ENCODE measurements at regions not wholly inside any gene's neighbourhood (a gene's known extent, or its start where the extent isn't known, plus 50 kb on each side); places are given as distances from the start of the nearest gene placed in this dataset.

- DNase-seq (ENCODE audit: low spot score), result no peak
- intact Hi-C loops (cut with micrococcal nuclease), result no loop called here
- Mint-ChIP-seq H3K4me1 (ENCODE audit: low read depth) (no peaks in the 10 kb centered on the region), H3K36me3 (ENCODE audit: low read depth) (no peaks in the 10 kb centered on the region), H3K4me3 (ENCODE audit: low read depth) (no peak overlapping the region), H3K27ac (no peak overlapping the region), H3K9me3 (peaks cover 40% of the 10 kb centered on the region), H3K27me3 (ENCODE audit: low read depth) (no peaks in the 10 kb centered on the region)
Observed at GRCh38 chr4:179486570-179487335, 2044.5 kb upstream of the AGA start.

GRCh38 chr4:179492260-179493080 lies 2050.2 kb upstream of the AGA start:
- no peak for DNase-seq (ENCODE audit: low spot score)
- intact Hi-C loops (cut with micrococcal nuclease), result no loop called here
- H3K4me3 Mint-ChIP-seq (ENCODE audit: low read depth), result no peak overlapping the region
- H3K36me3 Mint-ChIP-seq (ENCODE audit: low read depth), result no peaks in the 10 kb centered on the region
- peaks cover 38% of the 10 kb centered on the region for H3K9me3 Mint-ChIP-seq
- no peaks in the 10 kb centered on the region for H3K4me1 Mint-ChIP-seq (ENCODE audit: low read depth)
- H3K27ac Mint-ChIP-seq, result no peak overlapping the region
- H3K27me3 Mint-ChIP-seq (ENCODE audit: low read depth), result no peaks in the 10 kb centered on the region

GRCh38 chr4:179503976-179504375 lies 2061.7 kb upstream of the AGA start:
- Mint-ChIP-seq H3K9me3 (peaks cover 21% of the 10 kb centered on the region), H3K27me3 (ENCODE audit: low read depth) (no peaks in the 10 kb centered on the region), H3K4me3 (ENCODE audit: low read depth) (no peak overlapping the region), H3K36me3 (ENCODE audit: low read depth) (no peaks in the 10 kb centered on the region), H3K4me1 (ENCODE audit: low read depth) (no peaks in the 10 kb centered on the region), H3K27ac (no peak overlapping the region)
- intact Hi-C loops (cut with micrococcal nuclease), result no loop called here
- DNase-seq (ENCODE audit: low spot score), result no peak

- Mint-ChIP-seq H3K4me3 (ENCODE audit: low read depth) (no peak overlapping the region), H3K36me3 (ENCODE audit: low read depth) (no peaks in the 10 kb centered on the region), H3K9me3 (peaks cover 30% of the 10 kb centered on the region), H3K4me1 (ENCODE audit: low read depth) (no peaks in the 10 kb centered on the region), H3K27ac (no peak overlapping the region), H3K27me3 (ENCODE audit: low read depth) (no peaks in the 10 kb centered on the region)
- intact Hi-C loops (cut with micrococcal nuclease), result no loop called here
- no peak for DNase-seq (ENCODE audit: low spot score)
Observed at GRCh38 chr4:179509489-179509888, 2067.3 kb upstream of the AGA start.

GRCh38 chr4:179521952-179522351 lies 2079.7 kb upstream of the AGA start:
- Mint-ChIP-seq H3K27me3 (ENCODE audit: low read depth) (no peaks in the 10 kb centered on the region), H3K4me3 (ENCODE audit: low read depth) (no peak overlapping the region), H3K27ac (no peak overlapping the region), H3K36me3 (ENCODE audit: low read depth) (no peaks in the 10 kb centered on the region), H3K4me1 (ENCODE audit: low read depth) (no peaks in the 10 kb centered on the region), H3K9me3 (peaks cover 40% of the 10 kb centered on the region)
- intact Hi-C loops (cut with micrococcal nuclease), result no loop called here
- no peak for DNase-seq (ENCODE audit: low spot score)

GRCh38 chr4:179530958-179531357 lies 2088.7 kb upstream of the AGA start:
- Mint-ChIP-seq H3K27ac (no peak overlapping the region), H3K27me3 (ENCODE audit: low read depth) (no peaks in the 10 kb centered on the region), H3K36me3 (ENCODE audit: low read depth) (no peaks in the 10 kb centered on the region), H3K4me3 (ENCODE audit: low read depth) (no peak overlapping the region), H3K4me1 (ENCODE audit: low read depth) (no peaks in the 10 kb centered on the region), H3K9me3 (peaks cover 42% of the 10 kb centered on the region)
- DNase-seq (ENCODE audit: low spot score), result no peak
- intact Hi-C loops (cut with micrococcal nuclease), result no loop called here

- H3K4me1 Mint-ChIP-seq (ENCODE audit: low read depth), result no peaks in the 10 kb centered on the region
- H3K9me3 Mint-ChIP-seq, result peaks cover 23% of the 10 kb centered on the region
- no peaks in the 10 kb centered on the region for H3K27me3 Mint-ChIP-seq (ENCODE audit: low read depth)
- intact Hi-C loops (cut with micrococcal nuclease), result no loop called here
- H3K4me3 Mint-ChIP-seq (ENCODE audit: low read depth), result no peak overlapping the region
- H3K36me3 Mint-ChIP-seq (ENCODE audit: low read depth), result no peaks in the 10 kb centered on the region
- no peak for DNase-seq (ENCODE audit: low spot score)
- no peak overlapping the region for H3K27ac Mint-ChIP-seq
Observed at GRCh38 chr4:179536694-179537093, 2094.5 kb upstream of the AGA start.

- no peak overlapping the region for H3K27ac Mint-ChIP-seq
- peaks cover 21% of the 10 kb centered on the region for H3K9me3 Mint-ChIP-seq
- DNase-seq (ENCODE audit: low spot score), result no peak
- no peaks in the 10 kb centered on the region for H3K4me1 Mint-ChIP-seq (ENCODE audit: low read depth)
- intact Hi-C loops (cut with micrococcal nuclease), result no loop called here
- no peak overlapping the region for H3K4me3 Mint-ChIP-seq (ENCODE audit: low read depth)
- no peaks in the 10 kb centered on the region for H3K36me3 Mint-ChIP-seq (ENCODE audit: low read depth)
- no peaks in the 10 kb centered on the region for H3K27me3 Mint-ChIP-seq (ENCODE audit: low read depth)
Observed at GRCh38 chr4:179539641-179540040, 2097.4 kb upstream of the AGA start.

GRCh38 chr4:179543771-179544170 lies 2101.5 kb upstream of the AGA start:
- intact Hi-C loops (cut with micrococcal nuclease), result no loop called here
- Mint-ChIP-seq H3K27me3 (ENCODE audit: low read depth) (no peaks in the 10 kb centered on the region), H3K36me3 (ENCODE audit: low read depth) (no peaks in the 10 kb centered on the region), H3K4me3 (ENCODE audit: low read depth) (no peak overlapping the region), H3K27ac (no peak overlapping the region), H3K9me3 (peaks cover 47% of the 10 kb centered on the region), H3K4me1 (ENCODE audit: low read depth) (no peaks in the 10 kb centered on the region)
- DNase-seq (ENCODE audit: low spot score), result no peak

- H3K36me3 Mint-ChIP-seq (ENCODE audit: low read depth), result no peaks in the 10 kb centered on the region
- H3K27me3 Mint-ChIP-seq (ENCODE audit: low read depth), result no peaks in the 10 kb centered on the region
- DNase-seq (ENCODE audit: low spot score), result no peak
- no peak overlapping the region for H3K27ac Mint-ChIP-seq
- no peak overlapping the region for H3K4me3 Mint-ChIP-seq (ENCODE audit: low read depth)
- peaks cover 47% of the 10 kb centered on the region for H3K9me3 Mint-ChIP-seq
- H3K4me1 Mint-ChIP-seq (ENCODE audit: low read depth), result no peaks in the 10 kb centered on the region
- intact Hi-C loops (cut with micrococcal nuclease), result no loop called here
Observed at GRCh38 chr4:179544496-179544895, 2102.3 kb upstream of the AGA start.

- no peak for DNase-seq (ENCODE audit: low spot score)
- H3K27me3 Mint-ChIP-seq (ENCODE audit: low read depth), result no peaks in the 10 kb centered on the region
- H3K9me3 Mint-ChIP-seq, result peaks cover 35% of the 10 kb centered on the region
- no peaks in the 10 kb centered on the region for H3K36me3 Mint-ChIP-seq (ENCODE audit: low read depth)
- no peaks in the 10 kb centered on the region for H3K4me1 Mint-ChIP-seq (ENCODE audit: low read depth)
- intact Hi-C loops (cut with micrococcal nuclease), result no loop called here
- H3K4me3 Mint-ChIP-seq (ENCODE audit: low read depth), result no peak overlapping the region
- H3K27ac Mint-ChIP-seq, result no peak overlapping the region
Observed at GRCh38 chr4:179552131-179552530, 2109.9 kb upstream of the AGA start.

GRCh38 chr4:179563741-179564140 lies 2121.5 kb upstream of the AGA start:
- H3K27ac Mint-ChIP-seq, result no peak overlapping the region
- no peak for DNase-seq (ENCODE audit: low spot score)
- no peak overlapping the region for H3K4me3 Mint-ChIP-seq (ENCODE audit: low read depth)
- H3K4me1 Mint-ChIP-seq (ENCODE audit: low read depth), result no peaks in the 10 kb centered on the region
- intact Hi-C loops (cut with micrococcal nuclease), result no loop called here
- H3K27me3 Mint-ChIP-seq (ENCODE audit: low read depth), result no peaks in the 10 kb centered on the region
- H3K9me3 Mint-ChIP-seq, result peaks cover 51% of the 10 kb centered on the region
- H3K36me3 Mint-ChIP-seq (ENCODE audit: low read depth), result no peaks in the 10 kb centered on the region

- H3K27me3 Mint-ChIP-seq (ENCODE audit: low read depth), result no peaks in the 10 kb centered on the region
- no peak overlapping the region for H3K27ac Mint-ChIP-seq
- no peaks in the 10 kb centered on the region for H3K36me3 Mint-ChIP-seq (ENCODE audit: low read depth)
- intact Hi-C loops (cut with micrococcal nuclease), result no loop called here
- no peaks in the 10 kb centered on the region for H3K4me1 Mint-ChIP-seq (ENCODE audit: low read depth)
- H3K4me3 Mint-ChIP-seq (ENCODE audit: low read depth), result no peak overlapping the region
- peaks cover 46% of the 10 kb centered on the region for H3K9me3 Mint-ChIP-seq
- DNase-seq (ENCODE audit: low spot score), result no peak
Observed at GRCh38 chr4:179569549-179569948, 2127.3 kb upstream of the AGA start.

All from activated T-helper 2 cell treated with anti-CD3 and anti-CD28 coated beads, Interferon-gamma antibody, Interleukin-2, Interleukin-4, amounts not matched to agents 10 μg/mL and 5 μg/mL and 100 μg/mL, durations not matched to agents 14 hours and 24 hours and 36 hours (primary cell).